HG03103 (cell line): ENCODE measurements at regions not wholly inside any gene's neighbourhood (a gene's known extent, or its start where the extent isn't known, plus 50 kb on each side); places are given as distances from the start of the nearest gene placed in this dataset.

Source experiments
- ATAC-seq: cut with Tn5 transposase; IDR thresholded peaks from one replicate; pipeline ENCODE4 v1.9.1; 2021; ENCODE audit warnings: low read depth; ENCODE audit not compliant: unreplicated experiment

DNA sequence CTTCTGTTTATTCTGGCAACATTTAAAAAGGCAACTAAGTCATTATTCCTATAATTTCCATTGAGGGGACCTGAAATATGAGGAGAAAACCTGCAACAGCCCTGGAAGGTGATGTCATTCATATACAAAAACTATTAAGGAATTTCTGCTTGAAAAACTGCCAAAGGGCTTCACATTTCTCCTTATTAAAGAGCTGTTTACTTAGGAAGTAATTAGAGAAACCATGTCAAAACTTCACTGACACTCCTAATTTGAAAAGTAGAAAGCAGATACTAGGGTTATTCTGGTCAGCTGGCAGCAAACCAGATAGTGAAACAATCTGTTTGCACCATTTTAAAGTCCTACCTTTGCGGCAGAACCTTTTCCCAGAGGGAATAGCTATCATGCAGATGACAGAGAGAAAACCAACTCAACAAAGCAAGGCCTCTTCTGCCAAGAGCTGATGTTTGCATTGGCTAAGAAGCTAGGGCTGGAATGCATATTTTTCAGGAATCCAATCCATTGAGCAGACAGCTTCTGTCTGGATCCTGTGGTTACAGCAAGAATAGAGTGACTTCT lies 592.2 kb upstream of the SYT4 start:
- ATAC-seq = no peak

DNA sequence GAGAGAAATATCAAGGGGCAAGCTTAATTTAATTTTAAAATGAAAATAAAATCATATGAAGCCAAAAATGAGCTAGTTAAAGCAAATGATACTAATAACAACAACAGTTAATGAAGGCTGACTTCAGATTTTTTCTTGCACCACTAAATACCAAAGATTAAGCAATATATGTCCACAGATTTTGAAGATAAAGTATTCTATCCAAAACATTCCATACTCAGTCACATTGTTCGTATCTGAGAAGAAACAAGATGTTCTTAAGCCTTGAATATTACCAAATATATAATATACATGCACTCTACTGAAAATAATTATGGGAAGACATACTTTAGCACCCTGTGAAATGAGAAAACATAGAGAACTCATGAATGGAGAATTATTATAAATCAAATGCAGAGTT lies 593.3 kb upstream of the SYT4 start:
- no peak for ATAC-seq

- ATAC-seq = no peak
Measured at GRCh38 chr18:43875511-43875910, 598.2 kb upstream of the SYT4 start.

GRCh38 chr18:43876286-43876685 lies 599.0 kb upstream of the SYT4 start:
- no peak for ATAC-seq

DNA sequence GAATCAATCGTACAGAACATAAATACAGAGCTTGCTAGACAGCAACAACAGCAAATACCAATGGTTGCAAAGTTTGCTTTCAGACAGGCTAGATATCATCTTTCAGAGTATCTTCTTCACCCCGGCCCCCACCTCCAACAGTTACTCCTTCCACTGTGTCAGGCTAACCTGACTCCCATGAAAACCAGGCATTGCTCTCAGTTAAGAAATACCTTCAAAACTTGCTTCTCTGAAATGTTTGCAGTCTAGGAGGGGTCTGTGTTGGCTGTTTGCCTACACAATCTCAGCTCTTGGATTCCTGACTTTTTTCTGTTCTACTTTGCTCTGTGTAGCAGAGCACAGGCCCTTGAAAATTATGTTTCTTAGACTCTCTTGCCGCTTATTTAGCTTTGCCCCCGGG lies 599.5 kb upstream of the SYT4 start:
- ATAC-seq = no peak

GRCh38 chr18:43877616-43878321 lies 600.5 kb upstream of the SYT4 start:
- ATAC-seq = no peak

GRCh38 chr18:43879415-43879814 lies 602.1 kb upstream of the SYT4 start:
- no peak for ATAC-seq

- no peak for ATAC-seq
Measured at GRCh38 chr18:43882358-43883055, 605.2 kb upstream of the SYT4 start.

DNA sequence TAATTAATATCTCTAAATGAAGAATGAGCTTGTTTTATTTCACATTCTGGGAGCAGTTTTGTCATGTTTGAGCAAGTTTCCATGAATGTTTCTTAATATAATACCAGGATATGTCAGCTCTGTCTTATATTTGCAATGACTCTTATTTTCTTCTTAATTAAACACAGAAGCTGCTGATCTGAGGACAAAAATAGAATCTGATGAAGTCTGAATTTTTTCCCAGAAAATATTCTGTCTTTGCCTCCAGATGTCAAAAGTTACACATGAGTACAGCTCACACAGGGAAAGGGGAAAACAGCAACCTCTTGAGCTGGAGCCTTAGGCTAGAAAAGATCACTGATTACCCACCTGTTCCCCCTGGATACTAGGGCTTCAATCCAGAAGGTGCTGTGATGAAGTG lies 606.6 kb upstream of the SYT4 start:
- ATAC-seq = no peak

DNA sequence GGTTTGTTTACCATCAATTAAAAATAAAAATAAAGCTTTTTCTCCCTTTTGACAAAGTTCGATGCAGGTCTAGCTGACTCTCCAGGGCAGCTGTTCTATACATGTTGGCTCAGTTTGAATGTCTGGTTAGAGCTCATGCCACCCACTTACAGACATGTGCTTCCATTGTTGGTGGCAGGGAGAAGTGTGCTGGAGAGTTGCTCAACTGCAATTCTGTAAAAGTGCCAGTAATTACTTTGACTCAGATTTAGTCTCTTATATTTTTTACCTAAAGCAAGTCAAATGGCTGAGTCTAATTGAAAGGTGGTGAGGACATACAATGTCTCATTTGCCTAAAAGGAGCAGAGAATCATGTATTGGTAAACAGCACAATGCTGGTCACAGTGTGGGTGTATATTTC lies 609.1 kb upstream of the SYT4 start:
- ATAC-seq = no peak

GRCh38 chr18:43887491-43887890 lies 610.2 kb upstream of the SYT4 start:
- no peak for ATAC-seq

- ATAC-seq = no peak
Measured at GRCh38 chr18:43888598-43888997, 611.3 kb upstream of the SYT4 start.

DNA sequence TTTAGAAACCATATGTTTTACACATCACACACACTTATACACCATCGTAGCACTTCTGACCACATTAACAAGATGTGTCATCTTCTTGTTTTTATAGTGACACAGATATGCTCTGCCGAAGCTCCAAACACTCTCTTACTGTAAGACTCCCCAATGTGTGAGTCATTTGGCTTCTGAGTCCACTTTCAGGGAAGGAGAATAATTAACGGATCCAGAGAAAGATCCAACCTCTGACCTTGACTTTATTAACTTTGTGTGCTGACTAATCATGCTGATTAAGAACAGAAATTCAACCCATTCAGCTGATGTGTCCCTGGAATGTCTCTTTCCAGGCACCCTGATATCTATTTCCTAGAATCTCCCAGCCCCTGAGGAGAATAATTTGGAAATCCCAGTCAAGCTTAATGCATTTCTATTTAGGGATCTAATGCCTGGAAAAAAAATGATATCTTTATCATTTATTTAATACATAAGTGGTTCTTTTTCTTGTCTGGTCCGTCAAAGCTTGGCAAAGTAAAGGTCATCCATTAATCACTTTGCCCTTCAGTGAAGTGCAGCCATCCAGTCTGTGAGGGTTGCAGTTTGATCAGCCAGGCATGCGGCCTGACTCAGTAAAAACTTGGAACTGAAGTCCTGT lies 615.8 kb upstream of the SYT4 start:
- no peak for ATAC-seq

- no peak for ATAC-seq
Measured at GRCh38 chr18:43904209-43904837, 627.0 kb upstream of the SYT4 start.

- no peak for ATAC-seq
Measured at GRCh38 chr18:43914018-43914417, 636.7 kb upstream of the SYT4 start.

DNA sequence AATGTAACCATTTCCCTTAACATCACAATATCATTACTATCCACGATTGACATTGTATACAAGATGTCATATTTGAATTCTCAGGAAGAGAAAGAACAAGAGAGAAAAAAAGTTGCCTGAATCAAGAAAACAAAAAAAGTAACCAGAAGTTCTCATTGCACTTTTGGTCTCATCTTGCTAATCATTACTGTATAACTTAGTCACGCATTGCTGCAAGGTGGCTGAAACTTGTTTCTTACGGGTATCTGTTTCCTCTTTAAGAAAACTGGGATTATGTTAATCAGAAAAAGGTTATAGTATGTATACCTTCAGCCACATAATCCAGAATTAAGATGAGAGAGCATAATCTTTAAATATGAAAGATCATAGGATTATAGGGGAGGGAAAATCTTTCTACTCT lies 639.7 kb upstream of the SYT4 start:
- ATAC-seq = no peak

GRCh38 chr18:43917520-43917919 lies 640.2 kb upstream of the SYT4 start:
- ATAC-seq = no peak

GRCh38 chr18:43919551-43919950 lies 642.3 kb upstream of the SYT4 start:
- no peak for ATAC-seq

DNA sequence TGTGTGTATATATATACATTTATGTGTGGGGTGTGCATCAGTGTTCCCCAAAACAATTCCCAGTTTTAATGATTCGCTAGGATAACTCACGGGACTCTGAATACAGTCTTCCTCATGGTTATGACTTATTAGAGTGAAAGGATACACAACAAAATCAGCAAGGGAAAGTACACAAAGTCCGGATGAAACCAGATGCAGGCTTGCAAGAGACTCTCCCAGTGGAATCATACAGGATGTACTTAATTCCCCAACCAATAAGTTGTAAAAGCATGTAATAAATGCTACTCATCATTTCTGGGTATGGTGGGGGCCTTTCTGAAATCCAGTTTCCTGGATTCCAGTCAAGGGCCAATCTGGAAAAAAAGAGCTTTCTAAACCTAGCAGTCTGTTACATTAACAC lies 654.1 kb upstream of the SYT4 start:
- no peak for ATAC-seq

GRCh38 chr18:43932140-43932539 lies 654.9 kb upstream of the SYT4 start:
- no peak for ATAC-seq

GRCh38 chr18:43933177-43933576 lies 655.9 kb upstream of the SYT4 start:
- ATAC-seq = no peak
